Left lung (tissue), 4 donors: ENCODE measurements at regions not wholly inside any gene's neighbourhood (a gene's known extent, or its start where the extent isn't known, plus 50 kb on each side); places are given as distances from the start of the nearest gene placed in this dataset.
"Not testable (repeated sequence)": the region's sequence is repeated elsewhere in the genome, so short reads cannot be mapped to it uniquely, and the experiment has no call there.

Experiments
- ATAC-seq: fragments of 200-7000 bp; cut with Tn5 transposase; one replicate; pipeline ENCODE4 v1.9.1; 2020; ENCODE audit warnings: moderate library complexity
- DNase-seq, 4 donors: peaks; one replicate each; pipeline ENCODE4 v3.0.0-alpha.2; 2013 to 2020
- H3K27ac ChIP-seq, 2 donors: fragments of 200-600 bp; sonication (generic) in 1 of 2; one replicate each; pipeline versions ENCODE4 v1.5.0 to v1.8.0; 2020 to 2021
- H3K27me3 ChIP-seq, 2 donors: fragments of 200-600 bp; sonication (generic) in 1 of 2; one replicate each; pipeline versions ENCODE4 v1.5.0 to v1.8.0; 2020 to 2021
- H3K36me3 ChIP-seq, 2 donors: fragments of 200-600 bp; sonication (generic) in 1 of 2; one replicate each; pipeline versions ENCODE4 v1.5.0 to v1.8.0; 2020 to 2021
- H3K4me1 ChIP-seq, 2 donors: fragments of 200-600 bp; one replicate each; pipeline ENCODE4 v1.8.0; 2021
- H3K4me3 ChIP-seq, 2 donors: fragments of 200-600 bp; sonication (generic) in 1 of 2; one replicate each; pipeline versions ENCODE4 v1.5.0 to v1.8.0; 2020 to 2021; ENCODE audit warnings: mild to moderate bottlenecking in 1 of 2
- H3K9me3 ChIP-seq, 2 donors: fragments of 200-600 bp; sonication (generic) in 1 of 2; one replicate each; pipeline versions ENCODE4 v1.5.0 to v1.8.0; 2020 to 2021
- intact Hi-C, 2 donors: fragments of 100-400 bp; cut with DNase I; formaldehyde crosslinking; loops; one replicate each; pipeline versions ENCODE4 v1.11.2 to v1.14.2; 2022
- TF ChIP-seq, protein P1 (sequence below), 2 donors: fragments of 200-600 bp; sonication (generic) in 1 of 2; IDR thresholded peaks; one replicate each; pipeline versions ENCODE4 v1.5.0 to v1.8.0; 2021; ENCODE audit warnings: antibody characterized with exemption in 2 of 2
- donor health status: DM: no; HTN: yes; CAD: no.
- donor health status: DM: no; HTN: no; CAD: no.

GRCh38 chr10:45152726-45153125 is 152.0 kb downstream of the ZNF22 start:
- Histone ChIP-seq H3K4me1 (no peaks in the 10 kb centered on the region), H3K9me3 (no peaks in the 10 kb centered on the region), H3K36me3 (no peaks in the 10 kb centered on the region), H3K27me3 (no peaks in the 10 kb centered on the region), H3K27ac (no peak overlapping the region), H3K4me3 (no peak overlapping the region)
- TF ChIP-seq, protein P1, sequence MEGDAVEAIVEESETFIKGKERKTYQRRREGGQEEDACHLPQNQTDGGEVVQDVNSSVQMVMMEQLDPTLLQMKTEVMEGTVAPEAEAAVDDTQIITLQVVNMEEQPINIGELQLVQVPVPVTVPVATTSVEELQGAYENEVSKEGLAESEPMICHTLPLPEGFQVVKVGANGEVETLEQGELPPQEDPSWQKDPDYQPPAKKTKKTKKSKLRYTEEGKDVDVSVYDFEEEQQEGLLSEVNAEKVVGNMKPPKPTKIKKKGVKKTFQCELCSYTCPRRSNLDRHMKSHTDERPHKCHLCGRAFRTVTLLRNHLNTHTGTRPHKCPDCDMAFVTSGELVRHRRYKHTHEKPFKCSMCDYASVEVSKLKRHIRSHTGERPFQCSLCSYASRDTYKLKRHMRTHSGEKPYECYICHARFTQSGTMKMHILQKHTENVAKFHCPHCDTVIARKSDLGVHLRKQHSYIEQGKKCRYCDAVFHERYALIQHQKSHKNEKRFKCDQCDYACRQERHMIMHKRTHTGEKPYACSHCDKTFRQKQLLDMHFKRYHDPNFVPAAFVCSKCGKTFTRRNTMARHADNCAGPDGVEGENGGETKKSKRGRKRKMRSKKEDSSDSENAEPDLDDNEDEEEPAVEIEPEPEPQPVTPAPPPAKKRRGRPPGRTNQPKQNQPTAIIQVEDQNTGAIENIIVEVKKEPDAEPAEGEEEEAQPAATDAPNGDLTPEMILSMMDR (IDR thresholded peaks at IDR 0.05), result no peak
- DNase-seq (no peak), ATAC-seq (no peak)
- intact Hi-C loops, result no loop called here

- Histone ChIP-seq H3K4me3 (no peak overlapping the region), H3K9me3 (no peaks in the 10 kb centered on the region), H3K27ac (no peak overlapping the region), H3K4me1 (no peaks in the 10 kb centered on the region), H3K36me3 (no peaks in the 10 kb centered on the region), H3K27me3 (no peaks in the 10 kb centered on the region)
- intact Hi-C loops, result no loop called here
- TF ChIP-seq, protein P1 (IDR thresholded peaks at IDR 0.05), result no peak
- ATAC-seq, result no peak
- DNase-seq, result no peak
Observed at GRCh38 chr10:45154502-45154901, 153.8 kb downstream of the ZNF22 start.

- Histone ChIP-seq H3K27ac (no peak overlapping the region), H3K27me3 (no peaks in the 10 kb centered on the region), H3K4me3 (no peak overlapping the region), H3K4me1 (no peaks in the 10 kb centered on the region), H3K36me3 (no peaks in the 10 kb centered on the region), H3K9me3 (no peaks in the 10 kb centered on the region)
- ATAC-seq (no peak), DNase-seq (no peak)
- TF ChIP-seq, protein P1 (IDR thresholded peaks at IDR 0.05), result no peak
- intact Hi-C loops, result no loop called here
Observed at GRCh38 chr10:45155784-45156183, 155.1 kb downstream of the ZNF22 start.

DNA sequence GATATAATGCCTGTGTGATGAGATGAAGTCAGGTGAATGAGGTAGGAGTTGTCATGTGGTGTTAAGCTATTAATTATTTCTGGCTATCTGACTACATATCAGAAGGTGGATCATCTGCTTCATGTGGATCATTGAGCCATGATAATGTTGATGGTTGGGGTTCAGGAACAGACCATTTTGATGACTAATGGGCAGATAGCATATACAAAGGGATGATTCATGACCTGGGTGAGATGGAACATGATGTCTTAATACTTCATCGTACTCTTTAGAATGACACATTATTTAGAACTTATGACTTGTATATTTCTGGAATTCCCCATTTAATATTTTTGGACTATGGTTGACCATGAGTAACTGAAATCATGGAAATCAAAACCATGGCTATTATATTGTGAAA is 155.1 kb downstream of the OR13A1 start:
- intact Hi-C loops, result no loop called here
- Histone ChIP-seq H3K4me3 (no peak overlapping the region), H3K27me3 (no peaks in the 10 kb centered on the region), H3K4me1 (no peaks in the 10 kb centered on the region), H3K36me3 (no peaks in the 10 kb centered on the region), H3K9me3 (no peaks in the 10 kb centered on the region), H3K27ac (no peak overlapping the region)
- no peak for ATAC-seq
- DNase-seq, result no peak
- TF ChIP-seq, protein P1 (IDR thresholded peaks at IDR 0.05), result no peak

GRCh38 chr10:45163315-45163975 is 152.0 kb downstream of the OR13A1 start:
- no peak overlapping the region for H3K4me3 ChIP-seq
- no peaks in the 10 kb centered on the region for H3K4me1 ChIP-seq
- no peaks in the 10 kb centered on the region for H3K27me3 ChIP-seq
- no peaks in the 10 kb centered on the region for H3K36me3 ChIP-seq
- no peaks in the 10 kb centered on the region for H3K9me3 ChIP-seq
- ATAC-seq (no peak), DNase-seq (no peak)
- H3K27ac ChIP-seq, result no peak overlapping the region
- intact Hi-C loops, result no loop called here
- TF ChIP-seq, protein P1 (IDR thresholded peaks at IDR 0.05), result no peak

- intact Hi-C loops, ATAC-seq: not testable (repeated sequence)
Observed at GRCh38 chr10:45175520-45176118, 139.8 kb downstream of the OR13A1 start.

More at GRCh38 chr10:45175520-45176118, 139.8 kb downstream of the OR13A1 start:
- not testable (repeated sequence) for H3K4me3 ChIP-seq, H3K36me3 ChIP-seq, H3K4me1 ChIP-seq, DNase-seq, H3K27me3 ChIP-seq, H3K9me3 ChIP-seq, H3K27ac ChIP-seq
